UCSD-AML1 (cell line): ENCODE measurements at regions not wholly inside any gene's neighbourhood (a gene's known extent, or its start where the extent isn't known, plus 50 kb on each side); places are given as distances from the start of the nearest gene placed in this dataset.
"Not testable (repeated sequence)": the region's sequence is repeated elsewhere in the genome, so short reads cannot be mapped to it uniquely, and the experiment has no call there.

Source experiments
- DNase-seq: peaks from one replicate; lab custom pipeline; 2025; ENCODE audit not compliant: unreplicated experiment; lab: John Stamatoyannopoulos, UW

- no peak for DNase-seq
Measured at GRCh38 chr1:112855152-112855828, 100.7 kb downstream of the SLC16A1 start.

- not testable (repeated sequence) for DNase-seq
Measured at GRCh38 chr1:112854368-112854984, 101.5 kb downstream of the SLC16A1 start.

DNA sequence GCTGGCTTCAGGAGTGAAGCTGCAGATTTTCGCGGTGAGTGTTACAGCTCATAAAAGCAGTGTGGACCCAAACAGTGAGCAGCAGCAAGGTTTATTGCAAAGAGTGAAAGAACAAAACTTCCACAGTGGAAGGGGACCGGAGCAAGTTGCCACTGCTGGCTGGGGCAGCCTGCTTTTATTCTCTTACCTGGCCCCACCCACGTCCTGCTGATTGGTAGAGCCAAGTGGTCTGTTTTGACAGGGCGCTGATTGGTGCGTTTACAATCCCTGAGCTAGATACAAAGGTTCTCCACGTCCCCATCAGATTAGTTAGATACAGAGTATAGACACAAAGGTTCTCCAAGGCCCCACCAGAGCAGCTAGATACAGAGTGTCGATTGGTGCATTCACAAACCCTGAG is 102.1 kb downstream of the SLC16A1 start:
- DNase-seq: not testable (repeated sequence)

DNA sequence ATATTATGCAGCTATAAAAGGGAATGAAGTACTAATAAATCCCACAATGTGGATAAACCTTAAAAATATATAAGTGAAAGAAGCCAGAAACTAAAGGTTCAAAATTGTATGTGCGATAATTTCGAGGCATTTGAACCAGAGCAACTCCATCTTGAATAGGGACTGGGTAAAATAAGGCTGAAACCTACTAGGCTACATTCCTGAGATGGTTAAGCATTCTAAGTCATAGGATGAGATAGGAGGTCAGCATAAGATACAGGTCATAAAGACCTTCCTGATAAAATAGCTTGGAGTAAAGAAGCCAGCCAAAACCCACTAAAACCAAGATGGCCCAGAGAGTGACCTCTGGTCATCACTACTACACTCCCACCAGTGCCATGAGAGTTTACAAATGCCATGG is 103.1 kb downstream of the SLC16A1 start:
- no peak for DNase-seq

DNA sequence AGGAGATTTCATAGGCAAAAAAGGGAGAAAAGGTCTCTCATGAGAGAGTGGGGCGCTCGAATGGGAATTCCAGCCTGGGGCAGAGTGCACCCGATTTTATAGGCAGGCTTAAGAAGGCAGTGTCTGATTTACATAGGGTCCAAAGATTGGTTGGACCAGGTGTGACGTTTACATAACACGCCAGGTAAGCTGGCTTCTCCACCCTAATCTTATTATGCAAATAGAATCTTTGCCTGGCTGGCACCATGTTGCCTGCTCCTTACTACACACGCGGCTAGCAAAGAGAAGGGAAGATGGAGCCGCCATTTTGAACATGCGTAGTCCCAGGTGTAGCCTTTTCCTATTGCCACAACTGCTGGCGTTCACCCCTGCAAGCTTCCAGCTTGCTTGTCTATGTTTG is 103.7 kb downstream of the SLC16A1 start:
- DNase-seq: no peak

DNA sequence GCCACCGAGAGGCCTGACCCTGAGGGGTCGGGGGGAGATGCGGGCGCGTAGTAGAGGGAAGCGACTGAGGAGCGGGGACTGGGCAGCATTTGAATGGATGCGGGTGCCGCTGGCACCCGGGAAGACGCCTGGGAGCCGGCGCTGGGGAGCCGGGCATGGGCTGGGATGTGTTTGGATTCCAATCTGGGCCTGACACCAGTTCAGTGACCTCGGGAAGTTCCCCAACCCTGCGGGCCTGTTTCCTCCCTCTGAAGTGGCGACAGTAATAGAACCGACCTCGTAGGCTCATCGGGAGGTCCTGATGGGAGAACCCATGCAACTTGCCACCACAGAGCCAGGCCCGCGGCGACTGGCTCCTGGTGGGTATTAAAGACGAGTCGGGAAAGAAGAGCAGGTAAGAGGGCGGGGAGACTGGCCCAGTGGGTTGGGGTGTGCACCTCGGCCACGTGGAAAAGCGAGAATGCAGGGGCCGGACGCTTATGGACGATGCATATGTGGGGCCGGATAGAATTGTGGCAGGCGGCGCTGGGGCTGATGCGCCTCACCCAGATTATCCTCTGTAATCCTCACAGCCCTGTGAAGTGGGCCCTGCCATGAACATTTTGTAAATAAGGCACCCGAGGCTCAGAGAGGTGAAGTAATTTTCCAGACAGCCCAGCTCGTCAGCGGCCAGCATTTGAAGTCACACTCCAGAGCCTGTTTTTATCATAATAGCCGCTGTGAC is 105.8 kb downstream of the SLC16A1 start:
- DNase-seq: no peak

GRCh38 chr1:112849425-112850033 is 106.5 kb downstream of the SLC16A1 start:
- no peak for DNase-seq

GRCh38 chr1:112841825-112842224 is 114.2 kb downstream of the SLC16A1 start:
- DNase-seq: no peak

GRCh38 chr1:112840631-112841624 is 115.1 kb downstream of the SLC16A1 start:
- DNase-seq: peak; percentile 53

- DNase-seq: no peak
Measured at GRCh38 chr1:112836642-112837041, 119.4 kb downstream of the SLC16A1 start.

DNA sequence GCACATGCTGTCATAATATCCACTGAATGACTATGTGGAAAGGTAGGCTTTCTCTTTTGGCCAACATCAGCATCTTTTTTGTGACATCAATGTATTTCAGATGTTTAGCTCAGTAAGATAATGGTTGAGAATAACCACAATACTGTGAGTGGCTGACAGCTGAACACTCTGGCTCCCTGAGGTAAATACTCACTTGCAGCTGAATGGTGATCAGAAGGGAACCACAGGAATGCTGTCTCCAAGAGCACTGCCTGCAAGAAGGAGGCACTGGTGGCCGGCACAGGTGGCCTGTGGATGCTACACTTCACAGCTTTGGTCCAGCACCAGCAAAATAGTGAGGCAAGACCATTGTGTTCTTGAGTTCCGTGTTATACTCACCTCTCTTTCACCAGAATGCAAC is 118.7 kb upstream of the PPM1J start:
- DNase-seq: no peak

GRCh38 chr1:112832259-112832658 is 117.1 kb upstream of the PPM1J start:
- not testable (repeated sequence) for DNase-seq

- DNase-seq: not testable (repeated sequence)
Measured at GRCh38 chr1:112829691-112830090, 114.6 kb upstream of the PPM1J start.

- no peak for DNase-seq
Measured at GRCh38 chr1:112828716-112829115, 113.6 kb upstream of the PPM1J start.

GRCh38 chr1:112827391-112827790 is 112.3 kb upstream of the PPM1J start:
- not testable (repeated sequence) for DNase-seq

GRCh38 chr1:112826217-112826944 is 111.2 kb upstream of the PPM1J start:
- DNase-seq: no peak

- DNase-seq: not testable (repeated sequence)
Measured at GRCh38 chr1:112825563-112826216, 110.6 kb upstream of the PPM1J start.

DNA sequence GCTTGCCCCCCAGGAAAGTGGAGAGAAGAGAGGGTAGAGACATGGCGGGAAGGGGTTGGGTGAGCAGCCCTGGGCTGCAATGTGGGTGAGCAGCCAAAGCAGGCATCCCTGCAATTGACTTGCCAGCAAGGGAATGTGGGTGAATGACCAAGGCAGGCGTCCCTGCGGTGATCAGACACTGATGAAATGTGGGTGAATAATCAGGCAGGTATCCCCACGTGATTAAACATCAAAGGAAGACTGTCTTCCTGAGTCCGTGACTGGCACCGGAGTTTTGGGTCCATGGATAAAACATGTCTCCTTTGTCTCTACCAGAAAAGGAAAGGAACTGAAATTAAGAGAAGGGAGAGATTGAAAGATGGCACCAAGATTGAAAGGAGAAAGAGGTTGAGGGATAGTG is 109.9 kb upstream of the PPM1J start:
- DNase-seq: not testable (repeated sequence)

- not testable (repeated sequence) for DNase-seq
Measured at GRCh38 chr1:112821307-112822063, 106.4 kb upstream of the PPM1J start.
